A673 (cell line): ENCODE measurements at regions not wholly inside any gene's neighbourhood (a gene's known extent, or its start where the extent isn't known, plus 50 kb on each side); places are given as distances from the start of the nearest gene placed in this dataset.

Source experiments
- BruUV-seq: library from RNA; stranded (reverse); fragments of 400-500 nt; replicated peaks from 2 replicates; lab custom pipeline; 2021; lab: Mats Ljungman, UMichigan
- CTCF ChIA-PET: fragments of 300-600 bp; sonication (Branson Sonifier 250); formaldehyde crosslinking; loops from one replicate; lab custom pipeline; 2022; ENCODE audit warnings: antibody characterized with exemption; lab: Charles Lee
- POLR2A ChIA-PET: fragments of 300-600 bp; sonication (Branson Sonifier 250); formaldehyde crosslinking; loops from one replicate; lab custom pipeline; 2022; ENCODE audit warnings: antibody characterized with exemption; ENCODE audit not compliant: low non-redundant PET; lab: Charles Lee
- DNase-seq: peaks from one replicate; pipeline ENCODE4 v3.0.0-alpha.2; 2015; ENCODE audit warnings: low spot score
- H3K27ac ChIP-seq: fragments of 200-600 bp; sonication (generic); 2 replicates; pipeline ENCODE4 v1.5.1; 2016; ENCODE audit warnings: mixed run types, low read depth, mild to moderate bottlenecking, mixed read lengths, antibody characterized with exemption, low read length; ENCODE audit not compliant: poor library complexity, severe bottlenecking
- H3K27me3 ChIP-seq: fragments of 200-600 bp; sonication (generic); replicated peaks from 2 replicates; pipeline ENCODE4 v1.6.1; 2017; ENCODE audit warnings: mixed run types, low read depth, mild to moderate bottlenecking, mixed read lengths, antibody characterized with exemption, low read length; ENCODE audit not compliant: insufficient read depth, poor library complexity
- H3K36me3 ChIP-seq: fragments of 200-600 bp; sonication (generic); 2 replicates; pipeline ENCODE4 v1.6.1; 2016; ENCODE audit warnings: mixed run types, mild to moderate bottlenecking, mixed read lengths, antibody characterized with exemption, low read length; ENCODE audit not compliant: insufficient read depth, poor library complexity, severe bottlenecking
- H3K4me1 ChIP-seq: fragments of 200-600 bp; sonication (generic); 2 replicates; pipeline ENCODE4 v1.6.1; 2017; ENCODE audit warnings: mixed run types, mild to moderate bottlenecking, mixed read lengths, antibody characterized with exemption, low read length; ENCODE audit not compliant: insufficient read depth, poor library complexity, severe bottlenecking
- H3K4me3 ChIP-seq: fragments of 200-600 bp; sonication (generic); 2 replicates; pipeline ENCODE4 v1.5.1; 2016; ENCODE audit warnings: low read depth, mixed run types, mild to moderate bottlenecking, mixed read lengths, low read length; ENCODE audit not compliant: poor library complexity, severe bottlenecking
- H3K9me3 ChIP-seq: fragments of 200-600 bp; sonication (generic); 2 replicates; pipeline ENCODE4 v1.6.1; 2016; ENCODE audit warnings: mixed run types, low read depth, mild to moderate bottlenecking, mixed read lengths, antibody characterized with exemption, low read length; ENCODE audit not compliant: poor library complexity, severe bottlenecking
- EZH2 ChIP-seq: fragments of 200-600 bp; sonication (generic); IDR thresholded peaks from 2 replicates; pipeline ENCODE4 v1.6.1; 2017; ENCODE audit warnings: borderline replicate concordance, low read depth, mild to moderate bottlenecking, mixed read lengths, antibody characterized with exemption, low read length; ENCODE audit not compliant: poor library complexity, severe bottlenecking
- intact Hi-C: fragments of 100-400 bp; cut with micrococcal nuclease; formaldehyde crosslinking; loops from one replicate; pipeline ENCODE4 v1.10.0; 2022; ENCODE audit not compliant: unreplicated experiment
- TF ChIP-seq, protein P1 (sequence below): fragments of 300-800, 200-600 bp; sonication (generic); conservative IDR thresholded peaks from 2 replicates; pipeline ENCODE4 v1.5.1; 2017; ENCODE audit warnings: low read depth, mild to moderate bottlenecking, antibody characterized with exemption, low read length, moderate library complexity, mixed read lengths

GRCh38 chr18:37861981-37862380 is 296.4 kb upstream of the CELF4 start:
- H3K9me3 ChIP-seq = no peaks in the 10 kb centered on the region
- H3K27ac ChIP-seq = no peak overlapping the region
- intact Hi-C loops = no loop called here
- ChIA-PET CTCF (no interaction called here), POLR2A (no interaction called here)
- no peak for TF ChIP-seq EZH2
- TF ChIP-seq, protein P1, sequence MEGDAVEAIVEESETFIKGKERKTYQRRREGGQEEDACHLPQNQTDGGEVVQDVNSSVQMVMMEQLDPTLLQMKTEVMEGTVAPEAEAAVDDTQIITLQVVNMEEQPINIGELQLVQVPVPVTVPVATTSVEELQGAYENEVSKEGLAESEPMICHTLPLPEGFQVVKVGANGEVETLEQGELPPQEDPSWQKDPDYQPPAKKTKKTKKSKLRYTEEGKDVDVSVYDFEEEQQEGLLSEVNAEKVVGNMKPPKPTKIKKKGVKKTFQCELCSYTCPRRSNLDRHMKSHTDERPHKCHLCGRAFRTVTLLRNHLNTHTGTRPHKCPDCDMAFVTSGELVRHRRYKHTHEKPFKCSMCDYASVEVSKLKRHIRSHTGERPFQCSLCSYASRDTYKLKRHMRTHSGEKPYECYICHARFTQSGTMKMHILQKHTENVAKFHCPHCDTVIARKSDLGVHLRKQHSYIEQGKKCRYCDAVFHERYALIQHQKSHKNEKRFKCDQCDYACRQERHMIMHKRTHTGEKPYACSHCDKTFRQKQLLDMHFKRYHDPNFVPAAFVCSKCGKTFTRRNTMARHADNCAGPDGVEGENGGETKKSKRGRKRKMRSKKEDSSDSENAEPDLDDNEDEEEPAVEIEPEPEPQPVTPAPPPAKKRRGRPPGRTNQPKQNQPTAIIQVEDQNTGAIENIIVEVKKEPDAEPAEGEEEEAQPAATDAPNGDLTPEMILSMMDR = no peak
- no peak for DNase-seq
- no TSS peak for BruUV-seq
- H3K36me3 ChIP-seq = no peaks in the 10 kb centered on the region
- H3K4me1 ChIP-seq = no peaks in the 10 kb centered on the region
- no peaks in the 10 kb centered on the region for H3K27me3 ChIP-seq
- H3K4me3 ChIP-seq = no peak overlapping the region

GRCh38 chr18:37854396-37854795 is 288.8 kb upstream of the CELF4 start:
- DNase-seq = no peak
- H3K4me3 ChIP-seq = no peak overlapping the region
- no peaks in the 10 kb centered on the region for H3K36me3 ChIP-seq
- H3K27me3 ChIP-seq = no peaks in the 10 kb centered on the region
- H3K9me3 ChIP-seq = no peaks in the 10 kb centered on the region
- CTCF ChIA-PET = no interaction called here
- POLR2A ChIA-PET = no interaction called here
- no peaks in the 10 kb centered on the region for H3K4me1 ChIP-seq
- intact Hi-C loops = no loop called here
- H3K27ac ChIP-seq = no peak overlapping the region
- BruUV-seq = no TSS peak
- TF ChIP-seq EZH2 = no peak
- TF ChIP-seq, protein P1 = no peak

- no TSS peak for BruUV-seq
- CTCF ChIA-PET = interaction anchor here (0.6 kb wide), 1 partner anchor 75 kb away, joined by 5 read pairs; no protein-coding TSS in a partner anchor
Measured at GRCh38 chr18:37853706-37854105, 288.1 kb upstream of the CELF4 start.

More at GRCh38 chr18:37853706-37854105, 288.1 kb upstream of the CELF4 start:
- no peaks in the 10 kb centered on the region for H3K9me3 ChIP-seq
- H3K4me1 ChIP-seq = no peaks in the 10 kb centered on the region
- no peaks in the 10 kb centered on the region for H3K27me3 ChIP-seq
- TF ChIP-seq EZH2 = no peak
- TF ChIP-seq, protein P1 = no peak
- H3K27ac ChIP-seq = no peak overlapping the region
- DNase-seq = no peak
- no peaks in the 10 kb centered on the region for H3K36me3 ChIP-seq
- intact Hi-C loops = no loop called here
- POLR2A ChIA-PET = no interaction called here
- no peak overlapping the region for H3K4me3 ChIP-seq
